ENCODE measurements at regions not wholly inside any gene's neighbourhood (a gene's known extent, or its start where the extent isn't known, plus 50 kb on each side); places are given as distances from the start of the nearest gene placed in this dataset.

DNA sequence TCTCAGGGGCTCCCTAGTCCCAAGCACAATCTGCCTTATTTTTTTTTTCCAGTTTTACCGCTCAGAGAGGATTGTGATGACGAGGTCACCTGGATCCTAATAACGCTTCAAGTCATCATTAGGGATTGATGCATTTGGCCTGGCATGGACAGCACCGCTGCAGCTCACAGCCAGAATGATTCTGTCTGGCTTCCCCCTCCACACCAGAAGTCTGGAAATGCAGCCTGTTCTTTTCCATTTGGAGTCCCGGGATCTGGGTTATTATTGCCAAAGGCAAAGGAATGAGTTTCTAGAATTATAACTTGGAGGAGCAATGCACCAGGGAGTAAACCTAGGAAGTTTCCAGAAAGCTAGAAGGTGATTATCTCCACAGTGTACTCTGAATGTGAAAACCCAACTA, 81.1 kb upstream of the TAF1B start:
- Histone ChIP-seq H3K4me1 (peaks cover 0 to 15% (median 9%) of the 10 kb centered on the region in 6 donors), H3K9me3 (no peaks in the 10 kb centered on the region), H3K27ac (no peak overlapping the region), H3K27me3 (replicated peaks in 1 of 7) (peaks cover 0 to 17% (median 6%) of the 10 kb centered on the region in 7 donors), H3K36me3 (no peaks in the 10 kb centered on the region), H3K4me3 (no peak overlapping the region)
- TF ChIP-seq POLR2AphosphoS5 (IDR thresholded peaks at IDR 0.05): no peak
- TF ChIP-seq, protein P1, sequence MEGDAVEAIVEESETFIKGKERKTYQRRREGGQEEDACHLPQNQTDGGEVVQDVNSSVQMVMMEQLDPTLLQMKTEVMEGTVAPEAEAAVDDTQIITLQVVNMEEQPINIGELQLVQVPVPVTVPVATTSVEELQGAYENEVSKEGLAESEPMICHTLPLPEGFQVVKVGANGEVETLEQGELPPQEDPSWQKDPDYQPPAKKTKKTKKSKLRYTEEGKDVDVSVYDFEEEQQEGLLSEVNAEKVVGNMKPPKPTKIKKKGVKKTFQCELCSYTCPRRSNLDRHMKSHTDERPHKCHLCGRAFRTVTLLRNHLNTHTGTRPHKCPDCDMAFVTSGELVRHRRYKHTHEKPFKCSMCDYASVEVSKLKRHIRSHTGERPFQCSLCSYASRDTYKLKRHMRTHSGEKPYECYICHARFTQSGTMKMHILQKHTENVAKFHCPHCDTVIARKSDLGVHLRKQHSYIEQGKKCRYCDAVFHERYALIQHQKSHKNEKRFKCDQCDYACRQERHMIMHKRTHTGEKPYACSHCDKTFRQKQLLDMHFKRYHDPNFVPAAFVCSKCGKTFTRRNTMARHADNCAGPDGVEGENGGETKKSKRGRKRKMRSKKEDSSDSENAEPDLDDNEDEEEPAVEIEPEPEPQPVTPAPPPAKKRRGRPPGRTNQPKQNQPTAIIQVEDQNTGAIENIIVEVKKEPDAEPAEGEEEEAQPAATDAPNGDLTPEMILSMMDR (IDR thresholded peaks at IDR 0.05 in 8 of 11, conservative IDR thresholded peaks at IDR 0.05 in 3 of 11): no peak
- no peak for TF ChIP-seq POLR2A (IDR thresholded peaks at IDR 0.05)
- WGBS, 5 donors: 90 to 95% (median 92%) methylated on average over 5 of the region's 5 CpGs
- intact Hi-C loops (cut with DNase I; ENCODE audit: low total_unique reads): no loop called here
- no peak for DNase-seq

DNA sequence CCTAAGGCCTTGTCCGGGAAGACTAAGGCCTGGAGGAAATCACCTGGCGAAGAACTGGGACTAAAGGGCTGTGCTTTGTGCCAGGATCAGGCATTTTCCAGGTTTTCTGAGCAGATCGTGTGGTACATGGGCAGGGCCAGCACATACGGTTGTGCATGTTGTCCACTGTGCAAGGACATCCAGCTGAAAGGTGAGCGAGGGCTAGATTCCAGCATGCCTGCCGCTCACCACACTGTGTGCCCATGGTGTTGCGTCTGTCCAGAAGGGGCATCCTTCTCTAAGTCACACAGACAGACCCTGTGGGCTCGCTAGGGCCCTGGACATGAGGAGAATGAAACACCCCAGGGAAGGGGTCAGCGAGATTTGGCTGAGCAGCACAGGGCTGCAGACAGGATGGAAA, 80.3 kb upstream of the TAF1B start:
- no peak overlapping the region for H3K4me3 ChIP-seq
- intact Hi-C loops (cut with DNase I; ENCODE audit: low total_unique reads): no loop called here
- no peaks in the 10 kb centered on the region for H3K36me3 ChIP-seq
- H3K27ac ChIP-seq: no peak overlapping the region
- peaks cover 0 to 10% (median under 1%) of the 10 kb centered on the region in 7 donors for H3K27me3 ChIP-seq (replicated peaks in 1 of 7)
- WGBS, 5 donors: 88 to 95% (median 93%) methylated on average over 4 to 9 of the region's 9 CpGs
- H3K9me3 ChIP-seq: no peaks in the 10 kb centered on the region
- DNase-seq: no peak
- peaks cover 0 to 16% (median 4%) of the 10 kb centered on the region in 6 donors for H3K4me1 ChIP-seq
- TF ChIP-seq POLR2A (IDR thresholded peaks at IDR 0.05) (no peak), POLR2AphosphoS5 (IDR thresholded peaks at IDR 0.05) (no peak)
- TF ChIP-seq, protein P1 (IDR thresholded peaks at IDR 0.05 in 8 of 11, conservative IDR thresholded peaks at IDR 0.05 in 3 of 11): no peak

DNA sequence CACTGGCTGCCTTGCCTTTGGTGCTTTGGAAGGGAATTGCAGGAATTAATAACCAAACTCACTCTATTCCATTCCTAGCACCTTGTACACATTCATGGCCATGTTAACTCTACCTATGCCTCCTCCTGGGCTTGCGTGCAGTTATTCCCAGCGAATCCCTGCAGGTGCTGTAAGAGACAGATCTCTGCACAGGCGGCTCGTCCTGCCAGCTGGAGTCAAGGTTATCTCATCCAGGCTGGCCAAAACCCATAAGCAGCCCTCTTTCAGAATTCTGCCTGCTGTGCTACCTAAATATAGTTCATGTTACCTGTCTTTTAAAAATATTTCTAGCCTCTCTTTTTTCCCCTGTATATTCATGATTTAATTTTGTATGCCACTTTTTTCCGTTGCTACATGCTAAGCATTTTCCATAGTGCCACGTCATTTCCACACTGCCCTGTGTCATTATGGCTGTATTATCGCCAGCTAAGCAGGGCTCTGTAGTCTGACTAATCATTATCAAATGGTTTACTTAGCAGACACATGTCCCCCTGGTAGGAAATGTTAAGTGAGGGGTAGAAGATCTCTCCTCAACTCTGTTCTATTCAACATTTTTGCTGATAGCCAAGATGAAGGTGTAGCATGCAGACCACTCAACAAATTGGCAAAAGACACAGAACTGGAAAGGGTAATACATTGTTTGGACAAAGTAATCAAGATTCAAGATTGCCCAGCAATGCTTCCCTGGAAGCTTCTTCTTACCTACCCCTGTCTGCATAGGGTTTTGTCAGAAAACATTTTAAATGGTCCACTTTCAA, 79.7 kb upstream of the TAF1B start:
- intact Hi-C loops (cut with DNase I; ENCODE audit: low total_unique reads): no loop called here
- DNase-seq: no peak
- H3K4me1 ChIP-seq: peaks cover 0 to 22% (median 3%) of the 10 kb centered on the region in 6 donors
- H3K27ac ChIP-seq: peak overlapping the region in 1 of 8 donors; percentile 17
- 72 to 89% (median 76%) methylated on average over 7 of the region's 7 CpGs for WGBS, 5 donors
- peaks cover 0 to 10% (median 0%) of the 10 kb centered on the region in 7 donors for H3K27me3 ChIP-seq (replicated peaks in 1 of 7)
- no peak for TF ChIP-seq POLR2A (IDR thresholded peaks at IDR 0.05)
- TF ChIP-seq, protein P1 (IDR thresholded peaks at IDR 0.05 in 8 of 11, conservative IDR thresholded peaks at IDR 0.05 in 3 of 11): no peak
- H3K4me3 ChIP-seq: no peak overlapping the region
- no peaks in the 10 kb centered on the region for H3K9me3 ChIP-seq
- no peaks in the 10 kb centered on the region for H3K36me3 ChIP-seq

DNA sequence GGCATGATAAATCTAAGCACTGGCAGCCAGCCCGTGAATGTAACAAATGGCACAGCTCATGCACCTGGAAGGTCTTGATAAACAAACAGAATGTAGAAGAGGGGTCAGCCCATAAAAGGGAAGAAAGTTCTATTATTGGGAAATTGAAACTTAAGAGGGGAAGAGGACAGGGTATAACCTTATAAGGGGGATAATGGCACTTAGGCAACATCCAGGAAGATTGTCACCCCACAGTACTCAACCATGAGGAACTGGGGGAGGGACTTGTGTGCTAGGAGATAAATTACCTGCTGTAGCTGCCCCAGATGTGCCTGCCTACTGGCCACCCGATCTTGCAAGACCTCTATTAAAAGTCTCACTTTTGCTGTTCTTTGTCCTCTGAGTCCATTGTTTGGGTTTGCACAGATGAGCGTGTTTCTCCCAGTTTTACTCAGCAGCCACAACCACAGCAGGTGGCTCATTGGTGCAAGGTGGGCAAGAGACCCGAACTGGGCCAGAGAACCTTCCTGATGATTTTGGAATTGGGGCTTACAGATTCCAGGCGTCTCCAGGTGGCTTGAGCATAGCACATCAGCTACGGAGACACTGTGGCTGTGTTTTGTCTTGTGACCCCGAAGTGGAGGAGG, 79.0 kb upstream of the TAF1B start:
- Histone ChIP-seq H3K9me3 (no peaks in the 10 kb centered on the region), H3K4me1 (peaks cover 0 to 24% (median 3%) of the 10 kb centered on the region in 6 donors), H3K27ac (peak overlapping the region in 1 of 8 donors; percentile 17), H3K36me3 (no peaks in the 10 kb centered on the region), H3K4me3 (no peak overlapping the region), H3K27me3 (replicated peaks in 1 of 7) (peaks cover 0 to 11% (median 0%) of the 10 kb centered on the region in 7 donors)
- TF ChIP-seq POLR2A (IDR thresholded peaks at IDR 0.05) (no peak), POLR2AphosphoS5 (IDR thresholded peaks at IDR 0.05) (no peak)
- TF ChIP-seq, protein P1 (IDR thresholded peaks at IDR 0.05 in 8 of 11, conservative IDR thresholded peaks at IDR 0.05 in 3 of 11): no peak
- intact Hi-C loops (cut with DNase I; ENCODE audit: low total_unique reads): no loop called here
- WGBS, 5 donors: 76 to 81% (median 78%) methylated on average over 7 of the region's 7 CpGs
- no peak for DNase-seq
